ENCODE measurements at regions not wholly inside any gene's neighbourhood (a gene's known extent, or its start where the extent isn't known, plus 50 kb on each side); places are given as distances from the start of the nearest gene placed in this dataset.

DNA sequence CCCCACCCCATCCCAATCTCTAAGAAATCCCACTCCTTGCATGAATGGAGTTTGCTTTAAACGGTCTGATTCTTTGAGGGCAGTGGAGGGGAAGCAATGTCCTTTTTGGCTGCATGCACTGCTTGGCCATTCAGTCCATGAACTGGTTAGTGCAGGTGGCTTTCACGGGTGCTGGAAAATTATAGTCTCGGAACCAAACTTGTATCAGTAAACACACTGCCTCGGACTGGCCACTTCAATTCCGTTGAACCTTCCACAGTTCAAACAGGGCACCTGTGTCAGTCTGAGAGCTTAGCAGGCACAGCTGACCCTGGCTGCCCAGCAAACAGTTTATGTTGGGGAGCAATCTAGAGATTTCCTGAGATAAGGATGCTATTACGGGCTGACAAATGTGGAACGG is 255.6 kb downstream of the DHX15 start:
- TF ChIP-seq, protein P1, sequence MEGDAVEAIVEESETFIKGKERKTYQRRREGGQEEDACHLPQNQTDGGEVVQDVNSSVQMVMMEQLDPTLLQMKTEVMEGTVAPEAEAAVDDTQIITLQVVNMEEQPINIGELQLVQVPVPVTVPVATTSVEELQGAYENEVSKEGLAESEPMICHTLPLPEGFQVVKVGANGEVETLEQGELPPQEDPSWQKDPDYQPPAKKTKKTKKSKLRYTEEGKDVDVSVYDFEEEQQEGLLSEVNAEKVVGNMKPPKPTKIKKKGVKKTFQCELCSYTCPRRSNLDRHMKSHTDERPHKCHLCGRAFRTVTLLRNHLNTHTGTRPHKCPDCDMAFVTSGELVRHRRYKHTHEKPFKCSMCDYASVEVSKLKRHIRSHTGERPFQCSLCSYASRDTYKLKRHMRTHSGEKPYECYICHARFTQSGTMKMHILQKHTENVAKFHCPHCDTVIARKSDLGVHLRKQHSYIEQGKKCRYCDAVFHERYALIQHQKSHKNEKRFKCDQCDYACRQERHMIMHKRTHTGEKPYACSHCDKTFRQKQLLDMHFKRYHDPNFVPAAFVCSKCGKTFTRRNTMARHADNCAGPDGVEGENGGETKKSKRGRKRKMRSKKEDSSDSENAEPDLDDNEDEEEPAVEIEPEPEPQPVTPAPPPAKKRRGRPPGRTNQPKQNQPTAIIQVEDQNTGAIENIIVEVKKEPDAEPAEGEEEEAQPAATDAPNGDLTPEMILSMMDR (IDR thresholded peaks at IDR 0.05; ENCODE audit: borderline replicate concordance, control extremely low read depth, extremely low read depth, insufficient read depth, missing control alignments) = no peak
- DNase-seq (ENCODE audit: low spot score) = no peak
- in situ Hi-C loops (cut with MboI; ENCODE audit: low sequenced_read_pairs, unreplicated experiment) = no loop called here

DNA sequence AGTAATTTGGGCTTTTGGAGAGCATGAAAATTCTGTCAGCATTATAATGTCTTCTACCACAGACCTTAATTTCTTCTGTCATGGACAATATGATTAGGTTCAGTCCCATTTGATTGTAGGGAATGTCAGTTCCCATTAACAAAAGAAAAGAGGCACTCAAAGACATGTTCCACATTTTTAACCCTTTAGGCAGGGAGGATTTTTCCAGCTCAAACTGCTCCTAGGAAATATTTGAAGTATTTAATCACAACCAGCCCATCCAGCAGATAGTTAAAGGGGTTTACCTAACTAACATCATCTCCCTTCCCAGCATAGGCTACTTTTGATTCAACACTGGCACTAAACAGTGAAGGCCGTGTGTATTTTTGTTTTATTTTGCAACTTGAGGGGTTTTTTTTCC is 256.0 kb downstream of the DHX15 start:
- TF ChIP-seq, protein P1 (IDR thresholded peaks at IDR 0.05; ENCODE audit: borderline replicate concordance, control extremely low read depth, extremely low read depth, insufficient read depth, missing control alignments) = no peak
- no peak for DNase-seq (ENCODE audit: low spot score)
- in situ Hi-C loops (cut with MboI; ENCODE audit: low sequenced_read_pairs, unreplicated experiment) = no loop called here

DNA sequence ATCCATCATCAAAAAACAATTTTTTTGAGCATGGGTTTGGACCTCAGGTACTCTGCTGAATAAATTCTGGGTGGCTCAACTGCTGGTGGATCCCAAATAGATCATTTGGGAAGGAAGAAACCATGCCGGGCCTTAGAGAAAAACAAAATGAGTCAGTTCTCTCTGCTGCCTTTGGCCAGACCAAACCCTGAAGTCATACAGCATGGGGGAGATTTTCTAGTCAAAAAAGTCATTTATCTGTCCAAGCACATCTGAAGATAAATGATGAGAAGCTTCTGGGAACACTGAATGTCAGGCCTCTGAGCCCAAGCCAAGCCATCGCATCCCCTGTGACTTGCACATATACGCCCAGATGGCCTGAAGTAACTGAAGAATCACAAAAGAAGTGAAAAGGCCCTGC is 261.4 kb downstream of the DHX15 start:
- DNase-seq (ENCODE audit: low spot score) = no peak
- in situ Hi-C loops (cut with MboI; ENCODE audit: low sequenced_read_pairs, unreplicated experiment) = no loop called here
- TF ChIP-seq, protein P1 (IDR thresholded peaks at IDR 0.05; ENCODE audit: borderline replicate concordance, control extremely low read depth, extremely low read depth, insufficient read depth, missing control alignments) = no peak

DNA sequence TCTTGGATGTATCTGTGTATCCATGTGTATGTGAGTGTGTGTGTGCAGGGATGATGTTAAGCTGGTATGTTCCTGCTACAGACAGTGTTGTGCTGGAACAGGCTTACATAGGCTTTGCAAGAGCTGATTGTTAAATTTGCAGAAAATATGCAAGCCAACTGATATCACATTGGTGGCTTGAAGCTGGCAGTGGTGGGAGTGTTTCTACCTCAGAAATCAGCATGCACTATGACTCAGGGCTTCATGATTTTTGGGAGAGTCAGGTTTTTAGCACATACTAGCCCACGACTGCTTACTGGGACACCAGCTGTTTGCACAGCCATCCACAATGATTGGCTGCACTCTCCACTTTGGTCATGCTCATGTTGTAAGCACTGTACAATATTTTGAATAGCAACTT is 261.8 kb downstream of the DHX15 start:
- in situ Hi-C loops (cut with MboI; ENCODE audit: low sequenced_read_pairs, unreplicated experiment) = no loop called here
- no peak for DNase-seq (ENCODE audit: low spot score)
- TF ChIP-seq, protein P1 (IDR thresholded peaks at IDR 0.05; ENCODE audit: borderline replicate concordance, control extremely low read depth, extremely low read depth, insufficient read depth, missing control alignments) = no peak

DNA sequence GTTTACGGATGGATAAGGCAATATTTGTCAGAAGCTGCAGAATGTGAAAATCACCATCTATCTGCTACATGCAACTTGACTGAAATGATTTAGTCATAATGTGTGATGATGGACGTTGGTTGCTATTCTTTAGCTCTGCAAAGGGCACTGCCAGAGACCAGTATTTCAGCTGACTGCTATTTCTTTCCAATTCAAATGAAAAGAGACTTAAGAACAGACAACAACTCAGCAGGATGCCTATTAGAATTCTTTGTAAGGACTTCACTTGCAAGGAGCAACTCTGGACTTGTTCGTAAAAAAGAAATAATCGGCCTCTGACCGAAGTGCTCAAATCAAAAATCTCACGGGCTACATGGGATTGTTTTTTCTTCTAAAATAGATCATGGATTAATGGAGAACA is 262.7 kb downstream of the DHX15 start:
- no peak for DNase-seq (ENCODE audit: low spot score)
- in situ Hi-C loops (cut with MboI; ENCODE audit: low sequenced_read_pairs, unreplicated experiment) = no loop called here

DNA sequence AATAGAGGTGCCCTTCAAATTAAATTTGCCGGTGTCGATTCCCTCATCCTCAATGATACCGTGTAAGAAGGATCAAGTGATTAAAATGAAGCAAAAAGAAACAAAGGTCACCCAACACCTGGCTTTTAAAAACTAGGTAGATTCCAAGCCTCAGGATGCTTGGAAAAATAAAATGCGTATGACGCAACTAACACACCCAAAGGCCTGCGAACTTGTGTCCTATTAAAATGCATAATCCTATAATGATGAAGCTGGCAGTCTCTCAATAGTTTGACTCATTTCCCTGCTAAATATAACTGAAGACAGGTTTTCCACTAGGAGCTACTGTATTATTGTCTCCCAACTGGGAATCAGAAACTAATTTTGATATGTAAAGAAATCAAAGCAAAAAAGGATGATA is 263.2 kb downstream of the DHX15 start:
- no peak for DNase-seq (ENCODE audit: low spot score)
- TF ChIP-seq, protein P1 (IDR thresholded peaks at IDR 0.05; ENCODE audit: borderline replicate concordance, control extremely low read depth, extremely low read depth, insufficient read depth, missing control alignments) = no peak
- in situ Hi-C loops (cut with MboI; ENCODE audit: low sequenced_read_pairs, unreplicated experiment) = no loop called here

More for the DNA sequence above, 262.7 kb downstream of the DHX15 start:
- TF ChIP-seq, protein P1 (IDR thresholded peaks at IDR 0.05; ENCODE audit: borderline replicate concordance, control extremely low read depth, extremely low read depth, insufficient read depth, missing control alignments) = no peak

DNA sequence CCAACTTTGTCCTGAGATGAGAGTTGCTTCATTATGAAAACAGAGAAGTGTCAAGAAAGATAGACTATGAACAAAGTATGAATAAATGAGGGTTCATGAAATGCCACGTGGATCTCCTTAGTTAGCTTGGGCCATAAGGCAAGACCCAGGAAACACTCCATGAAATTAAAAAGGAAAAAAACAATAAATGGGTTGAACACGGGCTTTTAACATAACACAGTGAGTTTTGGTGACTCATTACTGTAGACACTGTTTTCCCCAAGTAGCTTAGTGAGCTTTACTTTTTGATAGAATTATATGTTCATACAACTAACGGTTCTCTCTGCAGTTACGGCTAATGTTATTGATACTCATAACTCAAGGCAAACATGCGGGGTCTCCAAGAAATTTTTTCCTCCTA is 265.0 kb downstream of the DHX15 start:
- DNase-seq (ENCODE audit: low spot score) = no peak
- TF ChIP-seq, protein P1 (IDR thresholded peaks at IDR 0.05; ENCODE audit: borderline replicate concordance, control extremely low read depth, extremely low read depth, insufficient read depth, missing control alignments) = no peak
- in situ Hi-C loops (cut with MboI; ENCODE audit: low sequenced_read_pairs, unreplicated experiment) = no loop called here
